Psoas muscle (tissue), 7 donors: ENCODE measurements at regions not wholly inside any gene's neighbourhood (a gene's known extent, or its start where the extent isn't known, plus 50 kb on each side); places are given as distances from the start of the nearest gene placed in this dataset.
"Not testable (repeated sequence)": the region's sequence is repeated elsewhere in the genome, so short reads cannot be mapped to it uniquely, and the experiment has no call there.

Experiments
- ATAC-seq, 4 donors: fragments of 200-7000 bp; cut with Tn5 transposase; one replicate each; pipeline ENCODE4 v1.9.1; 2020; ENCODE audit warnings: moderate library complexity in 3 of 4, mild to moderate bottlenecking in 2 of 4
- DNase-seq, 2 donors: peaks; one replicate each; pipeline ENCODE4 v3.0.0-alpha.2; 2020
- H3K27ac ChIP-seq: fragments of 200-600 bp; one replicate; pipeline ENCODE4 v1.8.0; 2022
- H3K27me3 ChIP-seq, 3 donors: fragments of 200-600 bp in 1 of 3; one replicate each; pipeline versions ENCODE4 v1.6.1 to v1.8.0; 2013 to 2022; ENCODE audit warnings: low read length in 2 of 3, mild to moderate bottlenecking in 2 of 3, moderate library complexity in 1 of 3; ENCODE audit not compliant: insufficient read depth in 3 of 3
- H3K36me3 ChIP-seq, 2 donors: fragments of 200-600 bp in 1 of 2; one replicate each; pipeline versions ENCODE4 v1.6.1 to v1.8.0; 2013 to 2022; ENCODE audit warnings: low read depth in 1 of 2, mild to moderate bottlenecking in 1 of 2, moderate library complexity in 1 of 2; ENCODE audit not compliant: insufficient read depth in 1 of 2
- H3K4me1 ChIP-seq: fragments of 200-600 bp; one replicate; pipeline ENCODE4 v1.8.0; 2022
- H3K4me3 ChIP-seq: fragments of 200-600 bp; one replicate; pipeline ENCODE4 v1.8.0; 2022; ENCODE audit warnings: mild to moderate bottlenecking
- H3K9me3 ChIP-seq: fragments of 200-600 bp; one replicate; pipeline ENCODE4 v1.8.0; 2022
- WGBS, 3 donors: extraction: QIAGEN DNeasy Blood & Tissue Kit; methylation state at CpG; one replicate each; pipeline versions ENCODE4 v1.1.6 to v1.1.7; 2013; 5-methylcytosine and 5-hydroxymethylcytosine counted together
- intact Hi-C, 2 donors: fragments of 100-400 bp; cut with DNase I; formaldehyde crosslinking; loops; one replicate each; pipeline versions ENCODE4 v1.11.0 to v1.14.2; 2022
- TF ChIP-seq, protein P1 (sequence below): fragments of 200-600 bp; IDR thresholded peaks from one replicate; pipeline ENCODE4 v1.8.0; 2022; ENCODE audit warnings: antibody characterized with exemption
- donor health status: healthy with polysubstance abuse.
- donor health status: DM: no; HTN: no; CAD: no; lungs with moderate emphysema.
- donor health status: Bipolar disorder and iron deficiency.
- donor health status: healthy.
- donor health status: DM: yes; HTN: yes; CAD: no.
- donor health status: DM: no; HTN: no; CAD: no.
- donor health status: DM: yes; HTN: yes; CAD: no.

DNA sequence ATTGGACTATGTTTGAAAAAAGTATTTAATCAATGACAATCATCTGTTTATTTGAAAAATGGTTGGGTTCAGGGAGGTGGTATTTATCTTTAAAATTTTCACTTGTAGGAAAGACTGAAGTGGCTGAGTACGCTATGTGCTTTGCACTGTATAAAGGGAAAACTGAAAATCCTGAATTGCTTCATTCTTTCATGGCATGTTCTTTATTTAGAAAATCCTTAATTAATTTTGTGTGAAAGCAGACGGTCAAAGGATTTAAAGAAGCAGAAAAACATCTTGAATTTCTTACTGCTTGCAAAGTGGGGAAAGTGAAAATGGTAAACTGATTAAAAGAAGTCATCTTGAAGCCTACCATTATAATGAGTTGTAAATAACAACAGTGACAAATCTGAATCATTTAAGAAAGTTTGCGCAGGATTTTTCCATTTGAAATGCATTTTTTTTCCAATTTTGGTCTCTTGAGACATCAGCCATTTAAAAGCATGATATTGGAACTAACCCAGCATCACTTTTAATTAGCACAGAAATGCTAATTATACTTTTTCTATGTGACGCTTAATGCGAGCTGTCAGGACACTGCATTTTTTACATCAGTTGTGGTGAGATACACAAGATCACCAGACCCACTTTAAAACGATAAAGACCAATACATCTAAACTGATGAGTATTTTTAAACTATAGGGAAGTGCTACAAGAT is 169.0 kb downstream of the NEDD1 start:
- TF ChIP-seq, protein P1, sequence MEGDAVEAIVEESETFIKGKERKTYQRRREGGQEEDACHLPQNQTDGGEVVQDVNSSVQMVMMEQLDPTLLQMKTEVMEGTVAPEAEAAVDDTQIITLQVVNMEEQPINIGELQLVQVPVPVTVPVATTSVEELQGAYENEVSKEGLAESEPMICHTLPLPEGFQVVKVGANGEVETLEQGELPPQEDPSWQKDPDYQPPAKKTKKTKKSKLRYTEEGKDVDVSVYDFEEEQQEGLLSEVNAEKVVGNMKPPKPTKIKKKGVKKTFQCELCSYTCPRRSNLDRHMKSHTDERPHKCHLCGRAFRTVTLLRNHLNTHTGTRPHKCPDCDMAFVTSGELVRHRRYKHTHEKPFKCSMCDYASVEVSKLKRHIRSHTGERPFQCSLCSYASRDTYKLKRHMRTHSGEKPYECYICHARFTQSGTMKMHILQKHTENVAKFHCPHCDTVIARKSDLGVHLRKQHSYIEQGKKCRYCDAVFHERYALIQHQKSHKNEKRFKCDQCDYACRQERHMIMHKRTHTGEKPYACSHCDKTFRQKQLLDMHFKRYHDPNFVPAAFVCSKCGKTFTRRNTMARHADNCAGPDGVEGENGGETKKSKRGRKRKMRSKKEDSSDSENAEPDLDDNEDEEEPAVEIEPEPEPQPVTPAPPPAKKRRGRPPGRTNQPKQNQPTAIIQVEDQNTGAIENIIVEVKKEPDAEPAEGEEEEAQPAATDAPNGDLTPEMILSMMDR: no peak
- Histone ChIP-seq H3K27ac (no peak overlapping the region), H3K4me3 (no peak overlapping the region), H3K9me3 (no peaks in the 10 kb centered on the region), H3K27me3 (no peaks in the 10 kb centered on the region), H3K36me3 (no peaks in the 10 kb centered on the region), H3K4me1 (no peaks in the 10 kb centered on the region)
- DNase-seq (no peak), ATAC-seq (no peak)
- 61 to 67% (median 62%) methylated on average over 6 of the region's 6 CpGs for WGBS, 3 donors
- intact Hi-C loops: no loop called here

DNA sequence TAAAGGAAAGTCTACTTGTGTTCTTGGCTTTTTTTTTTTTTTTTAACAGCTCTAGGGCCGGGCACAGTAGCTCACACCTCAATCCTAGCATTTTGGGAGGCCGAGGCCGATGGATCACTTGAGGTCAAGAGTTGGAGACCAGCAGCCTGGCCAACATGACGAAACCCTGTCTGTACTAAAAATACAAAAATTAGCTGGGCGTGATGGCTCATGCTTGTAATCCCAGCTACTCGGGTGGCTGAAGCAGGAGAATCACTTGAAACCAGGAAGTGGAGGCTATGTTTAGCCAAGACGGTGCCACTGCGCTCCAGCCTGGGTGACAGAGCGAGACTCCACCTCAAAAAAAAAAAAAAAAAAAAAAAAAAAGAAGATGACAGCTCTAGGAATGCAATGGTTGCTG is 169.9 kb downstream of the NEDD1 start:
- H3K36me3 ChIP-seq, H3K27me3 ChIP-seq, H3K9me3 ChIP-seq, H3K4me3 ChIP-seq, DNase-seq, H3K27ac ChIP-seq, H3K4me1 ChIP-seq, intact Hi-C loops, ATAC-seq: not testable (repeated sequence)
- WGBS, 3 donors: 63 to 68% (median 63%) methylated on average over 9 of the region's 9 CpGs

DNA sequence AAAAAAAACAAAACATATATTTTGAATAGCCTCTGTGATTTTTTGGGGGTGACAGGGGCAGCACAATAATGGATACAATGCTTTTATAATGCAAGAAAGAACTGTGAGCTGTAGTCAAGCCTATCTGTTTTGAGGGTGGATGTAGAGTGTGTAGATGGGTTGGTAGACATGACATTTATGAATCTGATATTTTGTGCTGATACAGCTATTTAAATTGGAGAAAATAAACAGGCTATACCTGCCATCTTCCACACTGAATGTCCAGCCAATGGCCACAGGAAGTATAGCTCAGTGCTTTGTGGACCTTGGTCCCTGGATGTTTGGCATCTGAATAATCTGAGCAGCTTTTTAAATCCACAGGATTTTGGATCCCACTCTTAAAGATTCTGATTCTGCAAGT is 175.0 kb downstream of the NEDD1 start:
- no peak for DNase-seq
- Histone ChIP-seq H3K9me3 (no peaks in the 10 kb centered on the region), H3K4me3 (no peak overlapping the region), H3K27ac (no peak overlapping the region), H3K36me3 (no peaks in the 10 kb centered on the region), H3K4me1 (no peaks in the 10 kb centered on the region), H3K27me3 (no peaks in the 10 kb centered on the region)
- ATAC-seq: no peak
- TF ChIP-seq, protein P1: no peak
- intact Hi-C loops: no loop called here

DNA sequence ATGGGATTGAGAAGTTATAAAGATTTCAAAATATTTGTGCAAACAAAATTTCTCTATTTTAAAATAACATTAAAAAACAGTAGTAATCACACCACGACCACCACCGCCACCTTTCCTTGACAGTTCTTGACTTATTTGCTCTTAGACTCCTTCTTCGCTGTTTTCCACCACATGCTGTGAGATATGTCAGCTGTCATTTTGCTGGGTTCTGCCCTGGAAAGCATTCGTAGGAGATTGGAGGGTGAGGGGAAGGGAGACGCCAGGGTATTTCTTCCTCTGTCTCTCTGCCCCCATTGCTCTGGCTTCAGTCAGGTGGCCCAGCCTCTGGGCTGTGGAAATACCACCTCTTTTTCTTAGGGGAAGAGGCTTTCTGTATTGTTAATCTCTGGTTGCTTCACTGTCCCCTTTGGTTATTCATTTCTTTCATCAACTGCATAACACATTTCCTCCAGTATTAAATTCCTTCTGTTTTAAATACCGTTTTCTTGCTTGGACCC is 186.2 kb downstream of the NEDD1 start:
- WGBS, 3 donors: 32 to 52% (median 42%) methylated on average over 6 of the region's 6 CpGs
- Histone ChIP-seq H3K27me3 (no peaks in the 10 kb centered on the region), H3K36me3 (no peaks in the 10 kb centered on the region), H3K4me1 (no peaks in the 10 kb centered on the region), H3K9me3 (no peaks in the 10 kb centered on the region), H3K4me3 (no peak overlapping the region), H3K27ac (no peak overlapping the region)
- TF ChIP-seq, protein P1: no peak
- DNase-seq (no peak), ATAC-seq (no peak)
- intact Hi-C loops: no loop called here

DNA sequence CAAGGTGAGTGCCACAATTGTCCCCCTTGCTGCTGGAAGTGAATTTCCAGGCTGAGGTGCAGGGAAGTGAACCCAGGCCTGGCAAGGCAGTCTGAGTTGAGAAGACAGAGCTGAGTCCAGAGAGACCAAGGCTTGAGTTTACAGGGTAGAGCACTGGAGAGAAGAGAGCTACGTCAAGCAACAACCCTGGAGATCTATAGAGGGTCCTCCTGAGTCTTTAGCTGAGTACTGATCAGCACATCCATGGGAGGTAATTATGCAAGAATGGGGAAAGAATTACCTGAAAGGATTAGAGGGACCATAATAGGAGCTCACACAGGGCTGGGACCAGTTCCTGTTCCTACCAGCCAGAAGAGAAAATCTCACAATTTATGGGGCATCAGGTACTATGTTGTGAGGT is 190.7 kb downstream of the NEDD1 start:
- Histone ChIP-seq H3K27me3 (no peaks in the 10 kb centered on the region), H3K36me3 (no peaks in the 10 kb centered on the region), H3K27ac (no peak overlapping the region), H3K4me3 (no peak overlapping the region), H3K4me1 (no peaks in the 10 kb centered on the region), H3K9me3 (no peaks in the 10 kb centered on the region)
- ATAC-seq (no peak), DNase-seq (no peak)
- intact Hi-C loops: no loop called here
- TF ChIP-seq, protein P1: no peak
- WGBS, 3 donors: 64 to 74% (median 65%) methylated on average over 1 of the region's 1 CpG
